Skin epidermis (tissue), 12 donors: ENCODE measurements at regions not wholly inside any gene's neighbourhood (a gene's known extent, or its start where the extent isn't known, plus 50 kb on each side); places are given as distances from the start of the nearest gene placed in this dataset.

Source experiments
- H3K27ac ChIP-seq, 21 experiments: fragments of 200-600 bp; sonication (generic) in 11 of 21; one replicate each; pipeline ENCODE4 v1.5.0; 2020; ENCODE audit warnings: mild to moderate bottlenecking in 3 of 21, inconsistent platforms in 2 of 21, moderate library complexity in 2 of 21
- H3K4me3 ChIP-seq, 7 experiments: fragments of 200-600 bp; sonication (generic) in 2 of 7; one replicate each; pipeline ENCODE4 v1.5.0; 2020; ENCODE audit warnings: inconsistent platforms in 2 of 7, mild to moderate bottlenecking in 2 of 7, moderate library complexity in 1 of 7

- Histone ChIP-seq H3K27ac (no peak overlapping the region), H3K4me3 (no peak overlapping the region)
Measured at GRCh38 chr15:61649046-61649445, 411.2 kb downstream of the VPS13C start.

GRCh38 chr15:61644550-61644949 lies 415.4 kb upstream of the RORA start:
- H3K27ac ChIP-seq, result no peak overlapping the region
- no peak overlapping the region for H3K4me3 ChIP-seq

GRCh38 chr15:61641645-61642044 lies 412.5 kb upstream of the RORA start:
- no peak overlapping the region for H3K4me3 ChIP-seq
- no peak overlapping the region for H3K27ac ChIP-seq

GRCh38 chr15:61640756-61641155 lies 411.7 kb upstream of the RORA start:
- no peak overlapping the region for H3K27ac ChIP-seq
- no peak overlapping the region for H3K4me3 ChIP-seq

- H3K4me3 ChIP-seq, result no peak overlapping the region
- H3K27ac ChIP-seq, result no peak overlapping the region
Measured at GRCh38 chr15:61639491-61639890, 410.4 kb upstream of the RORA start.

GRCh38 chr15:61634837-61635236 lies 405.7 kb upstream of the RORA start:
- H3K4me3 ChIP-seq, result no peak overlapping the region

GRCh38 chr15:61633951-61634350 lies 404.8 kb upstream of the RORA start:
- Histone ChIP-seq H3K27ac (no peak overlapping the region), H3K4me3 (no peak overlapping the region)

More at GRCh38 chr15:61634837-61635236, 405.7 kb upstream of the RORA start:
- H3K27ac ChIP-seq, result no peak overlapping the region

- Histone ChIP-seq H3K27ac (no peak overlapping the region), H3K4me3 (no peak overlapping the region)
Measured at GRCh38 chr15:61629269-61629668, 400.2 kb upstream of the RORA start.

GRCh38 chr15:61624950-61625349 lies 395.8 kb upstream of the RORA start:
- Histone ChIP-seq H3K27ac (no peak overlapping the region), H3K4me3 (no peak overlapping the region)

GRCh38 chr15:61623746-61624145 lies 394.6 kb upstream of the RORA start:
- Histone ChIP-seq H3K4me3 (no peak overlapping the region), H3K27ac (no peak overlapping the region)

GRCh38 chr15:61621865-61622264 lies 392.8 kb upstream of the RORA start:
- no peak overlapping the region for H3K4me3 ChIP-seq
- H3K27ac ChIP-seq, result no peak overlapping the region

- H3K27ac ChIP-seq, result no peak overlapping the region
- no peak overlapping the region for H3K4me3 ChIP-seq
Measured at GRCh38 chr15:61621146-61621545, 392.0 kb upstream of the RORA start.

- H3K27ac ChIP-seq, result no peak overlapping the region
Measured at GRCh38 chr15:61620151-61620550, 391.0 kb upstream of the RORA start.

GRCh38 chr15:61613729-61614128 lies 384.6 kb upstream of the RORA start:
- no peak overlapping the region for H3K4me3 ChIP-seq

More at GRCh38 chr15:61620151-61620550, 391.0 kb upstream of the RORA start:
- H3K4me3 ChIP-seq, result no peak overlapping the region

GRCh38 chr15:61613138-61613537 lies 384.0 kb upstream of the RORA start:
- no peak overlapping the region for H3K27ac ChIP-seq
- no peak overlapping the region for H3K4me3 ChIP-seq

More at GRCh38 chr15:61613729-61614128, 384.6 kb upstream of the RORA start:
- H3K27ac ChIP-seq, result no peak overlapping the region

- Histone ChIP-seq H3K4me3 (no peak overlapping the region), H3K27ac (no peak overlapping the region)
Measured at GRCh38 chr15:61612111-61612510, 383.0 kb upstream of the RORA start.

GRCh38 chr15:61605343-61605742 lies 376.2 kb upstream of the RORA start:
- H3K27ac ChIP-seq, result no peak overlapping the region
- H3K4me3 ChIP-seq, result no peak overlapping the region

GRCh38 chr15:61598655-61599054 lies 369.6 kb upstream of the RORA start:
- Histone ChIP-seq H3K27ac (no peak overlapping the region), H3K4me3 (no peak overlapping the region)

- Histone ChIP-seq H3K4me3 (no peak overlapping the region), H3K27ac (no peak overlapping the region)
Measured at GRCh38 chr15:61584410-61584809, 355.3 kb upstream of the RORA start.

- no peak overlapping the region for H3K4me3 ChIP-seq
- no peak overlapping the region for H3K27ac ChIP-seq
Measured at GRCh38 chr15:61582092-61582491, 353.0 kb upstream of the RORA start.

GRCh38 chr15:61575597-61575996 lies 346.5 kb upstream of the RORA start:
- Histone ChIP-seq H3K27ac (no peak overlapping the region), H3K4me3 (no peak overlapping the region)

GRCh38 chr15:61571026-61571425 lies 341.9 kb upstream of the RORA start:
- no peak overlapping the region for H3K4me3 ChIP-seq
- no peak overlapping the region for H3K27ac ChIP-seq

- Histone ChIP-seq H3K4me3 (no peak overlapping the region), H3K27ac (no peak overlapping the region)
Measured at GRCh38 chr15:61564785-61565184, 335.7 kb upstream of the RORA start.
